Stomach (tissue), 8 donors: ENCODE measurements at regions not wholly inside any gene's neighbourhood (a gene's known extent, or its start where the extent isn't known, plus 50 kb on each side); places are given as distances from the start of the nearest gene placed in this dataset.

Experiments used
- DNase-seq, 2 donors: peaks; one replicate each; pipeline versions ENCODE4 v3.0.0 to v3.0.0-alpha.2; 2013 to 2019
- H3K27ac ChIP-seq, 5 donors: fragments of 200-600 bp in 4 of 5; sonication (generic) in 4 of 5; one replicate each; pipeline ENCODE4 v1.5.1; 2013 to 2019; ENCODE audit warnings: mild to moderate bottlenecking in 1 of 5, moderate library complexity in 1 of 5
- H3K27me3 ChIP-seq, 3 donors: fragments of 200-600 bp; sonication (generic); one replicate each; pipeline ENCODE4 v1.5.1; 2017 to 2019; ENCODE audit warnings: mixed run types in 1 of 3
- H3K36me3 ChIP-seq, 4 donors: fragments of 200-600 bp; sonication (generic); 1 replicate in 3 of 4; 2 replicates in 1 of 4; pipeline ENCODE4 v1.5.1; 2016 to 2019
- H3K4me1 ChIP-seq, 4 donors: fragments of 200-600 bp; sonication (generic); one replicate each; pipeline ENCODE4 v1.5.1; 2016 to 2019
- H3K4me3 ChIP-seq, 4 donors: fragments of 200-600 bp; sonication (generic) in 3 of 4; one replicate each; pipeline ENCODE4 v1.5.1; 2016 to 2019; ENCODE audit warnings: mild to moderate bottlenecking in 1 of 4
- H3K9me3 ChIP-seq, 4 donors: fragments of 200-600 bp; sonication (generic); one replicate each; pipeline ENCODE4 v1.5.1; 2016 to 2019
- CTCF ChIP-seq, 7 experiments: fragments of 450-650 bp in 4 of 7; fragments of 200-600 bp in 3 of 7; sonication (generic) in 3 of 7; IDR thresholded peaks; one replicate each; pipeline ENCODE4 v1.5.1; 2016 to 2019; ENCODE audit warnings: antibody characterized with exemption in 7 of 7, control low read depth in 2 of 7, mild to moderate bottlenecking in 1 of 7
- EP300 ChIP-seq: sonication (generic); formaldehyde crosslinking; IDR thresholded peaks from one replicate; pipeline ENCODE4 v1.6.1; 2017; ENCODE audit warnings: antibody characterized with exemption
- POLR2A ChIP-seq, 4 donors: fragments of 450-650 bp; IDR thresholded peaks; one replicate each; pipeline ENCODE4 v1.6.1; 2016; ENCODE audit warnings: antibody characterized with exemption in 4 of 4, control low read depth in 2 of 4, mild to moderate bottlenecking in 1 of 4, moderate library complexity in 1 of 4
- POLR2AphosphoS5 ChIP-seq, 3 donors: sonication (generic); formaldehyde crosslinking; IDR thresholded peaks; one replicate each; pipeline ENCODE4 v1.6.1; 2016; ENCODE audit warnings: antibody characterized with exemption in 3 of 3
- WGBS, 5 donors: extraction: QIAGEN DNeasy Blood & Tissue Kit in 3 of 5; methylation state at CpG; one replicate each; pipeline versions ENCODE4 v1.1.5 to v1.1.7; 2013 to 2018; 5-methylcytosine and 5-hydroxymethylcytosine counted together
- intact Hi-C: fragments of 100-400 bp; cut with DNase I; formaldehyde crosslinking; loops from one replicate; pipeline ENCODE4 v1.15.1; 2023; ENCODE audit warnings: low total_unique reads
- donor health status: healthy with polysubstance abuse.
- donor health status: Bipolar disorder and iron deficiency.
- donor health status: healthy.

- 61 to 70% (median 67%) methylated on average over 15 of the region's 15 CpGs for WGBS, 5 donors
- intact Hi-C loops, result no loop called here
- H3K4me3 ChIP-seq, result no peak overlapping the region
- H3K27me3 ChIP-seq, result no peaks in the 10 kb centered on the region
- no peak for TF ChIP-seq EP300
- peaks cover 0 to 9% (median 0%) of the 10 kb centered on the region in 4 donors for H3K9me3 ChIP-seq
- peaks cover 0 to 7% (median 2%) of the 10 kb centered on the region in 4 donors for H3K4me1 ChIP-seq
- H3K27ac ChIP-seq, result no peak overlapping the region
- no peaks in the 10 kb centered on the region for H3K36me3 ChIP-seq
- peak in 1 of 2 donors; percentile 50 for DNase-seq
Measured at GRCh38 chr11:70727899-70728620, 329.7 kb downstream of the CTTN start.

GRCh38 chr11:70729949-70730348 is 331.6 kb downstream of the CTTN start:
- DNase-seq, result peak in 1 of 2 donors; percentile 52

GRCh38 chr11:70730411-70730810 is 332.1 kb downstream of the CTTN start:
- H3K9me3 ChIP-seq, result peaks cover 0 to 9% (median 0%) of the 10 kb centered on the region in 4 donors
- no peaks in the 10 kb centered on the region for H3K36me3 ChIP-seq
- peaks cover 0 to 7% (median 2%) of the 10 kb centered on the region in 4 donors for H3K4me1 ChIP-seq
- H3K27ac ChIP-seq, result no peak overlapping the region
- TF ChIP-seq POLR2A (IDR thresholded peaks at IDR 0.05) (no peak), POLR2AphosphoS5 (IDR thresholded peaks at IDR 0.05) (no peak), CTCF (IDR thresholded peaks at IDR 0.05) (no peak), EP300 (no peak)
- no peaks in the 10 kb centered on the region for H3K27me3 ChIP-seq
- no peak for DNase-seq
- 87 to 94% (median 92%) methylated on average over 5 to 6 of the region's 6 CpGs for WGBS, 5 donors
- intact Hi-C loops, result no loop called here
- no peak overlapping the region for H3K4me3 ChIP-seq

More at GRCh38 chr11:70729949-70730348, 331.6 kb downstream of the CTTN start:
- intact Hi-C loops, result no loop called here
- H3K36me3 ChIP-seq, result no peaks in the 10 kb centered on the region
- H3K27ac ChIP-seq, result no peak overlapping the region
- WGBS, 5 donors, result 45 to 64% (median 53%) methylated on average over 6 of the region's 6 CpGs
- TF ChIP-seq POLR2AphosphoS5 (IDR thresholded peaks at IDR 0.05) (peak in 1 of 3 donors; percentile 27), POLR2A (IDR thresholded peaks at IDR 0.05) (no peak), EP300 (no peak)
- peaks cover 0 to 7% (median 2%) of the 10 kb centered on the region in 4 donors for H3K4me1 ChIP-seq
- H3K9me3 ChIP-seq, result peaks cover 0 to 9% (median 0%) of the 10 kb centered on the region in 4 donors
- no peak overlapping the region for H3K4me3 ChIP-seq
- H3K27me3 ChIP-seq, result no peaks in the 10 kb centered on the region

- DNase-seq, result no peak
Measured at GRCh38 chr11:70731271-70732022, 333.1 kb downstream of the CTTN start.

More at GRCh38 chr11:70731271-70732022, 333.1 kb downstream of the CTTN start:
- no peak overlapping the region for H3K27ac ChIP-seq
- H3K27me3 ChIP-seq, result no peaks in the 10 kb centered on the region
- no peak overlapping the region for H3K4me3 ChIP-seq
- H3K36me3 ChIP-seq, result no peaks in the 10 kb centered on the region
- peaks cover 0 to 9% (median 0%) of the 10 kb centered on the region in 4 donors for H3K9me3 ChIP-seq
- intact Hi-C loops, result no loop called here
- H3K4me1 ChIP-seq, result peaks cover 0 to 7% (median 2%) of the 10 kb centered on the region in 4 donors
- no peak for TF ChIP-seq POLR2A (IDR thresholded peaks at IDR 0.05)
- no peak for TF ChIP-seq CTCF (IDR thresholded peaks at IDR 0.05)
- no peak for TF ChIP-seq POLR2AphosphoS5 (IDR thresholded peaks at IDR 0.05)
- no peak for TF ChIP-seq EP300
- WGBS, 5 donors, result 82 to 88% (median 85%) methylated on average over 11 of the region's 11 CpGs
